ENCODE measurements at regions not wholly inside any gene's neighbourhood (a gene's known extent, or its start where the extent isn't known, plus 50 kb on each side); places are given as distances from the start of the nearest gene placed in this dataset.

- no peaks in the 10 kb centered on the region for H3K27me3 ChIP-seq (replicated peaks in 1 of 2; ENCODE audit: control insufficient read depth in 2 of 2, insufficient read depth in 2 of 2, low read length in 1 of 2)
- intact Hi-C loops (cut with micrococcal nuclease; ENCODE audit: unreplicated experiment), result no loop called here
- CTCF ChIA-PET, result no interaction called here
- H2AFZ ChIP-seq (ENCODE audit: control insufficient read depth, low read depth, low read length), result no peak overlapping the region
- POLR2A ChIA-PET, result no interaction called here
- in situ Hi-C loops (cut with MboI), result no loop called here
- WGBS (ENCODE audit: insufficient coverage, insufficient replicate concordance, low lambda C conversion rate, missing lambda C conversion rate), result 100% methylated on average over 3 of the region's 3 CpGs
- H3K4me1 ChIP-seq (ENCODE audit: control insufficient read depth, insufficient read depth, low read length), result peaks cover 9% of the 10 kb centered on the region; the same call in 1 of the 2 replicates
- FAIRE-seq, result no peak
- RAD21 ChIA-PET (ENCODE audit: unreplicated experiment), result no interaction called here
- BruUV-seq (replicated peaks), result no TSS peak
- no peak overlapping the region for H3K9ac ChIP-seq (ENCODE audit: control insufficient read depth, insufficient read depth, low read length)
- ATAC-seq, result no peak
- H3K27ac ChIP-seq (ENCODE audit: control insufficient read depth, insufficient read depth), result no peak overlapping the region
- no peaks in the 10 kb centered on the region for H3K36me3 ChIP-seq (ENCODE audit: control insufficient read depth in 2 of 2, insufficient read depth in 2 of 2, low read length in 1 of 2)
- no peak overlapping the region for H3K4me3 ChIP-seq
- no peaks in the 10 kb centered on the region for H4K20me1 ChIP-seq (ENCODE audit: control insufficient read depth, insufficient read depth)
- DNase-seq (ENCODE audit: low read depth, low spot score), result no peak
- SMC1A ChIA-PET (ENCODE audit: uncharacterized antibody, unreplicated experiment), result no interaction called here
- H3K79me2 ChIP-seq (ENCODE audit: control insufficient read depth, insufficient read depth, low read length), result no peaks in the 10 kb centered on the region
- no peaks in the 10 kb centered on the region for H3K9me3 ChIP-seq (replicated peaks; ENCODE audit: control insufficient read depth, insufficient read depth, low read length)
- no peak overlapping the region for H3K4me2 ChIP-seq (ENCODE audit: control insufficient read depth, insufficient read depth)
- no peak for TF ChIP-seq NFYB (IDR thresholded peaks at IDR 0.05; ENCODE audit: insufficient read depth, low read depth, low read length)
- no peak for TF ChIP-seq ZNF592 (IDR thresholded peaks at IDR 0.05)
- TF ChIP-seq ZBTB33 (IDR thresholded peaks at IDR 0.05), result no peak
- no peak for TF ChIP-seq ZNF622 (IDR thresholded peaks at IDR 0.05)
- TF ChIP-seq NFYA (IDR thresholded peaks at IDR 0.05; ENCODE audit: borderline replicate concordance, low read depth, low read length), result no peak
- no peak for TF ChIP-seq JUND (IDR thresholded peaks at IDR 0.05; ENCODE audit: low read depth, low read length)
- TF ChIP-seq SUPT20H (IDR thresholded peaks at IDR 0.05; ENCODE audit: borderline replicate concordance, control insufficient read depth, low read depth, low read length), result no peak
- no peak for TF ChIP-seq ASH2L (IDR thresholded peaks at IDR 0.05; ENCODE audit: borderline replicate concordance, low read depth)
- TF ChIP-seq BMI1 (IDR thresholded peaks at IDR 0.05; ENCODE audit: borderline replicate concordance), result no peak
- no peak for TF ChIP-seq RELA (IDR thresholded peaks at IDR 0.05; ENCODE audit: borderline replicate concordance, partially characterized antibody)
- TF ChIP-seq NRF1 (conservative IDR thresholded peaks at IDR 0.05; ENCODE audit: low read depth, low read length), result no peak
- TF ChIP-seq ZNF687 (IDR thresholded peaks at IDR 0.05), result no peak
Measured at GRCh38 chr12:4171742-4172141, 101.8 kb upstream of the CCND2 start.
